ENCODE measurements at regions not wholly inside any gene's neighbourhood (a gene's known extent, or its start where the extent isn't known, plus 50 kb on each side); places are given as distances from the start of the nearest gene placed in this dataset.

GRCh38 chr14:104277416-104278213 lies 139.2 kb downstream of the KIF26A start:
- TF ChIP-seq, protein P1, sequence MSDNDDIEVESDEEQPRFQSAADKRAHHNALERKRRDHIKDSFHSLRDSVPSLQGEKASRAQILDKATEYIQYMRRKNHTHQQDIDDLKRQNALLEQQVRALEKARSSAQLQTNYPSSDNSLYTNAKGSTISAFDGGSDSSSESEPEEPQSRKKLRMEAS (IDR thresholded peaks at IDR 0.05): no peak
- no peak for TF ChIP-seq ZBTB33 (IDR thresholded peaks at IDR 0.05)
- TF ChIP-seq, protein P2, sequence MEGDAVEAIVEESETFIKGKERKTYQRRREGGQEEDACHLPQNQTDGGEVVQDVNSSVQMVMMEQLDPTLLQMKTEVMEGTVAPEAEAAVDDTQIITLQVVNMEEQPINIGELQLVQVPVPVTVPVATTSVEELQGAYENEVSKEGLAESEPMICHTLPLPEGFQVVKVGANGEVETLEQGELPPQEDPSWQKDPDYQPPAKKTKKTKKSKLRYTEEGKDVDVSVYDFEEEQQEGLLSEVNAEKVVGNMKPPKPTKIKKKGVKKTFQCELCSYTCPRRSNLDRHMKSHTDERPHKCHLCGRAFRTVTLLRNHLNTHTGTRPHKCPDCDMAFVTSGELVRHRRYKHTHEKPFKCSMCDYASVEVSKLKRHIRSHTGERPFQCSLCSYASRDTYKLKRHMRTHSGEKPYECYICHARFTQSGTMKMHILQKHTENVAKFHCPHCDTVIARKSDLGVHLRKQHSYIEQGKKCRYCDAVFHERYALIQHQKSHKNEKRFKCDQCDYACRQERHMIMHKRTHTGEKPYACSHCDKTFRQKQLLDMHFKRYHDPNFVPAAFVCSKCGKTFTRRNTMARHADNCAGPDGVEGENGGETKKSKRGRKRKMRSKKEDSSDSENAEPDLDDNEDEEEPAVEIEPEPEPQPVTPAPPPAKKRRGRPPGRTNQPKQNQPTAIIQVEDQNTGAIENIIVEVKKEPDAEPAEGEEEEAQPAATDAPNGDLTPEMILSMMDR (IDR thresholded peaks at IDR 0.05; ENCODE audit: low read depth, low read length, missing input control): no peak
- TF ChIP-seq REST (IDR thresholded peaks at IDR 0.05): no peak
- TF ChIP-seq EGR1 (IDR thresholded peaks at IDR 0.05; ENCODE audit: low read depth in 2 of 2): no peak
- TF ChIP-seq GABPA (IDR thresholded peaks at IDR 0.05 in 1 of 2, conservative IDR thresholded peaks at IDR 0.05 in 1 of 2): no peak
- no peak for TF ChIP-seq TAF1 (conservative IDR thresholded peaks at IDR 0.05)
- no peak for TF ChIP-seq RAD21 (IDR thresholded peaks at IDR 0.05)
- no peak for TF ChIP-seq FOXA1 (IDR thresholded peaks at IDR 0.05)
- no peak for TF ChIP-seq JUND (IDR thresholded peaks at IDR 0.05)
- TF ChIP-seq ATF3 (IDR thresholded peaks at IDR 0.05): no peak
- TF ChIP-seq HNF4G (IDR thresholded peaks at IDR 0.05): no peak
- no peak for TF ChIP-seq RXRA (IDR thresholded peaks at IDR 0.05)
